ENCODE measurements at regions not wholly inside any gene's neighbourhood (a gene's known extent, or its start where the extent isn't known, plus 50 kb on each side); places are given as distances from the start of the nearest gene placed in this dataset.
"Not testable (repeated sequence)": the region's sequence is repeated elsewhere in the genome, so short reads cannot be mapped to it uniquely, and the experiment has no call there.

GRCh38 chr6:82467338-82467737 is 103.7 kb downstream of the TPBG start:
- TF ChIP-seq, protein P1, sequence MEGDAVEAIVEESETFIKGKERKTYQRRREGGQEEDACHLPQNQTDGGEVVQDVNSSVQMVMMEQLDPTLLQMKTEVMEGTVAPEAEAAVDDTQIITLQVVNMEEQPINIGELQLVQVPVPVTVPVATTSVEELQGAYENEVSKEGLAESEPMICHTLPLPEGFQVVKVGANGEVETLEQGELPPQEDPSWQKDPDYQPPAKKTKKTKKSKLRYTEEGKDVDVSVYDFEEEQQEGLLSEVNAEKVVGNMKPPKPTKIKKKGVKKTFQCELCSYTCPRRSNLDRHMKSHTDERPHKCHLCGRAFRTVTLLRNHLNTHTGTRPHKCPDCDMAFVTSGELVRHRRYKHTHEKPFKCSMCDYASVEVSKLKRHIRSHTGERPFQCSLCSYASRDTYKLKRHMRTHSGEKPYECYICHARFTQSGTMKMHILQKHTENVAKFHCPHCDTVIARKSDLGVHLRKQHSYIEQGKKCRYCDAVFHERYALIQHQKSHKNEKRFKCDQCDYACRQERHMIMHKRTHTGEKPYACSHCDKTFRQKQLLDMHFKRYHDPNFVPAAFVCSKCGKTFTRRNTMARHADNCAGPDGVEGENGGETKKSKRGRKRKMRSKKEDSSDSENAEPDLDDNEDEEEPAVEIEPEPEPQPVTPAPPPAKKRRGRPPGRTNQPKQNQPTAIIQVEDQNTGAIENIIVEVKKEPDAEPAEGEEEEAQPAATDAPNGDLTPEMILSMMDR (IDR thresholded peaks at IDR 0.05) = no peak
- intact Hi-C loops (cut with DNase I) = no loop called here
- Histone ChIP-seq H3K4me3 (no peak overlapping the region), H3K36me3 (no peaks in the 10 kb centered on the region), H3K9me3 (no peaks in the 10 kb centered on the region), H3K4me1 (no peaks in the 10 kb centered on the region), H3K27me3 (no peaks in the 10 kb centered on the region), H3K27ac (no peak overlapping the region)
- DNase-seq = no peak
- no peak for ATAC-seq

DNA sequence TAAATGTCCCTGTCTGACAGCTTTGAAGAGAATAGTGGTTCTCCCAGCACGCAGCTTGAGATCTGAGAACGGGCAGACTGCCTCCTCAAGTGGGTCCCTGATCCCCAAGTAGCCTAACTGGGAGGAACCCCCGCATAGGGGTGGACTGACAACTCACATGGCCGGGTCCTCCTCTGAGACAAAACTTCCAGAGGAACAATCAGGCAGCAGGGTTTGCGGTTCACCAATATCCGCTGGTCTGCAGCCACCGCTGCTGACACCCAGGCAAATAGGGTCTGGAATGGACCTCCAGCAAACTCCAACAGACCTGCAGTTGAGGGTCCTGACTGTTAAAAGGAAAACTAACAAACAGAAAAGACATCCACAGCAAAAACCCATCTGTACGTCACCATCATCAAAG is 106.5 kb downstream of the TPBG start:
- DNase-seq; H3K4me1 ChIP-seq; H3K9me3 ChIP-seq; intact Hi-C loops (cut with DNase I); H3K27me3 ChIP-seq; H3K27ac ChIP-seq; H3K36me3 ChIP-seq; H3K4me3 ChIP-seq; ATAC-seq: not testable (repeated sequence)

- ATAC-seq; H3K4me1 ChIP-seq; H3K9me3 ChIP-seq; H3K36me3 ChIP-seq; DNase-seq; intact Hi-C loops (cut with DNase I); H3K27me3 ChIP-seq; H3K27ac ChIP-seq; H3K4me3 ChIP-seq: not testable (repeated sequence)
These were observed 111.5 kb downstream of the TPBG start for GRCh38 chr6:82475106-82475505.

DNA sequence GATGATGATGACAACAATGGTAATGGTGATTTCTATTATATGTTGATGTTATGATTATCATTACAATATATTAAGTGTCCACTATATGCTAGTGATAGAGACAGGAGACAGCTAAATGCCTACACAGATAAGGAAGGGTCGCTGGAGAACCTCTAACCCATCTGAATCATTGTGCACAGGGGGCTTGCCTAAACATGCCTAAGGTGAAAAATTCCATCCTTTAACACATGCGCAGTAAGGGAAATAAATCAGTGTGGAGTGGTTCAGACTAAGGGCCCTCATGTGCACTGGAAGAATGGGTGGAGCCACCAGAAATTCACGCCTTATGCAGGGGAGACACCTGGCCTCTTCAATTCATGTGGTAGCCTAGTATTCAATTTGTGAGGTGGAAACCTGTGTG is 120.4 kb downstream of the TPBG start:
- H3K9me3 ChIP-seq = peaks cover 8% of the 10 kb centered on the region
- TF ChIP-seq, protein P1 (IDR thresholded peaks at IDR 0.05) = no peak

DNA sequence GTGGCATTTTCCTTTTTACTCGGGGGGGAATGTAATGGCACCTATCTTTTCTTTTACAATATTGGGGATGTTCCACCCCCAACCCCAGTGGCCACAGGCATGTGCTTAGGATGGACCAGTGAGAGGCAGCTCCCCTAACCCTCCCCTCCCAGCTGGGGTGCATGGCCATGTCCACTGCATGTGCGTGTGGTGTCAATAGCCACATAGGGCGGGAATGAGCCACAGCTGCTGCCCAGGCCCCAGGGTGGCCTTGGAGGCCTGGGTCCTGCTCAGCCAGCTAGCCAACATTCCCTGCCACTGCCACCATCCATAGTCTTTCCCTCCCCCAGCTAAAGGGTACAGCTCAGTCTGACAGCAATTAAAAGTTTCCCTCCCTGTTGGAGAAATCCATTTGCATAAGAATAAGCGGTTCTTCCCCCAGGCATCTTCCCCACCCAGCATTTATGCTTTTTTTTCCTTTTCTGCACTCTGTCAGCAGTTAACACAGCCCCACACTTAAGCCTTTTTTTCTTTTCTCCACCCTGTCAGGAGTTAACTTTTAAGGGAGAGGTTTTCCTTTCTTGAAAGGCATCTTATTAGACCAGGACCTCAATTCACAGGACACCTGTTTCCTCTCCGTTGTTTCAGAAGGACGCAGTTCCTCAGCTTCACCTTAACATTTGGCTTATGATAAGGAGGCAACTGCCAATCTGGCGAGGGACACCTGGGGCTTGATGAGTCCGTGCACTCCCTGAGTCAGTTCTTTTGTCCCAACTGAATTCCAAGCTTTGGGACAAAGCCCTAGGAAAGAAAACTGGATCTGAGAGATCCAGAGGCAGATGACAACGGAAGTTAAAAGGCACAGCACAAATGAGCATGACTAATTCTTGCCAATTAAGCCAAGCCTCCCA is 121.4 kb downstream of the TPBG start:
- intact Hi-C loops (cut with DNase I) = no loop called here
- ATAC-seq = peak; percentile 15

More for the DNA sequence above, 120.4 kb downstream of the TPBG start:
- no peak overlapping the region for H3K27ac ChIP-seq
- intact Hi-C loops (cut with DNase I) = no loop called here
- no peaks in the 10 kb centered on the region for H3K36me3 ChIP-seq
- no peak for DNase-seq
- no peak overlapping the region for H3K4me3 ChIP-seq
- ATAC-seq = no peak
- no peaks in the 10 kb centered on the region for H3K27me3 ChIP-seq
- no peaks in the 10 kb centered on the region for H3K4me1 ChIP-seq

DNA sequence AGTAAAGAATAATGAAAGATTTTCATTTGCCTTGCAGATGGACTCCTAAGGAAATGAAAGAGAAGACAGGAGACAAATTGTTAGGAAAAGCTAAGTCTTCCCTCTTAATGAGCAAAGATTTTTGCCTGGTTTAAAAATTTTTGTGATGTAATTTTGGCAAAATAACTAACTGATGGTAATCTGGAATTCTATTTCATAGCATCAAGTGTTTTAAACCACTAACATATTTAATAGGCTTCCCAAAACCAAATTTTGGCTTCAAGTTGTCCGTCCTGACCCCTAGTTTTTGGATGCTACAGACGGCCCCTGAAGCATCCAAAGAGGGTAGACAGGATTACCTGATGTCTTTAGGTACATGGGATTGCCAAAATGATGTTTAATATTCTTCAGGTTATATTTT is 124.3 kb downstream of the TPBG start:
- Histone ChIP-seq H3K36me3 (no peaks in the 10 kb centered on the region), H3K9me3 (peaks cover 8% of the 10 kb centered on the region), H3K4me3 (no peak overlapping the region), H3K27ac (no peak overlapping the region), H3K27me3 (no peaks in the 10 kb centered on the region), H3K4me1 (no peaks in the 10 kb centered on the region)
- DNase-seq (no peak), ATAC-seq (no peak)
- intact Hi-C loops (cut with DNase I) = no loop called here
- TF ChIP-seq, protein P1 (IDR thresholded peaks at IDR 0.05) = no peak

More for the DNA sequence above, 121.4 kb downstream of the TPBG start:
- Histone ChIP-seq H3K4me3 (no peak overlapping the region), H3K9me3 (peaks cover 8% of the 10 kb centered on the region), H3K36me3 (no peaks in the 10 kb centered on the region), H3K27ac (no peak overlapping the region), H3K4me1 (no peaks in the 10 kb centered on the region), H3K27me3 (no peaks in the 10 kb centered on the region)
- no peak for DNase-seq
- TF ChIP-seq, protein P1 (IDR thresholded peaks at IDR 0.05) = no peak
